OCI-LY1 (cell line): ENCODE measurements at regions not wholly inside any gene's neighbourhood (a gene's known extent, or its start where the extent isn't known, plus 50 kb on each side); places are given as distances from the start of the nearest gene placed in this dataset.

Experiments
- CTCF ChIP-seq: fragments of 200-600 bp; sonication (generic), shearing (Covaris generic); IDR thresholded peaks from 2 replicates; pipeline ENCODE4 v1.5.1; 2017; ENCODE audit warnings: mild to moderate bottlenecking, antibody characterized with exemption, low read length, moderate library complexity, mixed read lengths
- EZH2 ChIP-seq: fragments of 200-600 bp; sonication (generic), shearing (Covaris generic); IDR thresholded peaks from 2 replicates; pipeline ENCODE4 v1.8.0; 2017; ENCODE audit warnings: borderline replicate concordance, mixed run types, mild to moderate bottlenecking, antibody characterized with exemption, low read length, moderate library complexity, mixed read lengths

- no peak for TF ChIP-seq CTCF
- no peak for TF ChIP-seq EZH2
Measured at GRCh38 chr21:24220446-24220845, 1386.8 kb downstream of the MRPL39 start.
